Keratinocyte (primary cell): ENCODE measurements at regions not wholly inside any gene's neighbourhood (a gene's known extent, or its start where the extent isn't known, plus 50 kb on each side); places are given as distances from the start of the nearest gene placed in this dataset.

Experiments used
- DNase-seq: peaks from one replicate; pipeline ENCODE4 v3.0.0-alpha.2; 2011; ENCODE audit warnings: low read depth, missing footprints, low spot score
- FAIRE-seq: peaks from 2 replicates; lab custom pipeline; 2011; peaks lifted over from hg19 to GRCh38; lab: Jason Lieb, UNC
- H2AFZ ChIP-seq: 2 replicates; pipeline ENCODE4 v1.6.0; 2012; ENCODE audit warnings: low read length, control low read depth, inconsistent platforms; ENCODE audit not compliant: control insufficient read depth
- H3K27ac ChIP-seq: 2 replicates; pipeline ENCODE4 v1.5.1; 2011; ENCODE audit warnings: low read length; ENCODE audit not compliant: control insufficient read depth, insufficient read depth
- H3K27me3 ChIP-seq: 3 replicates; pipeline ENCODE4 v1.6.0; 2011; ENCODE audit warnings: low read length; ENCODE audit not compliant: control insufficient read depth, insufficient read depth; ENCODE audit errors: extremely low read depth
- H3K36me3 ChIP-seq, 2 experiments: 2 replicates in 1 of 2; 3 replicates in 1 of 2; pipeline ENCODE4 v1.5.1; 2011; ENCODE audit warnings: low read length in 2 of 2, mild to moderate bottlenecking in 1 of 2; ENCODE audit not compliant: control insufficient read depth in 2 of 2, insufficient read depth in 2 of 2; ENCODE audit errors: extremely low read depth in 1 of 2
- H3K4me1 ChIP-seq: 3 replicates; pipeline ENCODE4 v1.5.1; 2011; ENCODE audit warnings: low read length; ENCODE audit not compliant: control insufficient read depth, insufficient read depth; ENCODE audit errors: extremely low read depth
- H3K4me2 ChIP-seq: 3 replicates; pipeline ENCODE4 v1.6.0; 2011; ENCODE audit warnings: low read depth, low read length; ENCODE audit not compliant: control insufficient read depth, insufficient read depth; ENCODE audit errors: extremely low read depth
- H3K4me3 ChIP-seq, 3 experiments: fragments of 200-600 bp in 1 of 3; sonication (generic) in 1 of 3; 2 replicates in 2 of 3; 3 replicates in 1 of 3; pipeline ENCODE4 v1.5.1; 2011 to 2016; ENCODE audit warnings: low read length in 3 of 3, mild to moderate bottlenecking in 3 of 3, control low read depth in 2 of 3, inconsistent platforms in 1 of 3, low read depth in 1 of 3, mixed read lengths in 1 of 3, mixed run types in 1 of 3, moderate library complexity in 1 of 3; ENCODE audit not compliant: control insufficient read depth in 2 of 3, insufficient read depth in 2 of 3; ENCODE audit errors: extremely low read depth in 1 of 3
- H3K79me2 ChIP-seq: 2 replicates; pipeline ENCODE4 v1.6.0; 2012; ENCODE audit warnings: low read length; ENCODE audit not compliant: control insufficient read depth, insufficient read depth
- H3K9ac ChIP-seq: 3 replicates; pipeline ENCODE4 v1.6.0; 2011; ENCODE audit warnings: low read length; ENCODE audit not compliant: control insufficient read depth, insufficient read depth; ENCODE audit errors: extremely low read depth
- H3K9me1 ChIP-seq: 3 replicates; pipeline ENCODE4 v1.6.0; 2011; ENCODE audit warnings: low read length; ENCODE audit not compliant: control insufficient read depth, insufficient read depth; ENCODE audit errors: extremely low read depth
- H3K9me3 ChIP-seq: 2 replicates; pipeline ENCODE4 v1.5.1; 2012; ENCODE audit warnings: low read depth, low read length; ENCODE audit not compliant: control insufficient read depth
- H4K20me1 ChIP-seq: 3 replicates; pipeline ENCODE4 v1.6.0; 2011; ENCODE audit warnings: low read length; ENCODE audit not compliant: control insufficient read depth, insufficient read depth; ENCODE audit errors: extremely low read depth
- EZH2 ChIP-seq: IDR thresholded peaks from one replicate; pipeline ENCODE4 v1.6.1; 2012; ENCODE audit warnings: inconsistent platforms, mild to moderate bottlenecking, low read length, moderate library complexity
- dilution Hi-C: fragments of 300-500 bp; cut with MboI; formaldehyde crosslinking; loops from one replicate; pipeline ENCODE4 v1.7.0; 2020; ENCODE audit warnings: low sequenced_read_pairs; ENCODE audit not compliant: extremely low pct_ligation_motif_present
- TF ChIP-seq, protein P1 (sequence below), 3 experiments: IDR thresholded peaks in 1 of 3; conservative IDR thresholded peaks in 1 of 3; optimal IDR thresholded peaks in 1 of 3; 2 replicates in 2 of 3; 3 replicates in 1 of 3; pipeline versions ENCODE3 to v1.5.1; 2011; ENCODE audit warnings: low read length in 3 of 3, mild to moderate bottlenecking in 3 of 3, moderate library complexity in 2 of 3, control low read depth in 1 of 3, inconsistent platforms in 1 of 3; ENCODE audit not compliant: insufficient read depth in 2 of 3; ENCODE audit errors: extremely low read depth in 1 of 3

DNA sequence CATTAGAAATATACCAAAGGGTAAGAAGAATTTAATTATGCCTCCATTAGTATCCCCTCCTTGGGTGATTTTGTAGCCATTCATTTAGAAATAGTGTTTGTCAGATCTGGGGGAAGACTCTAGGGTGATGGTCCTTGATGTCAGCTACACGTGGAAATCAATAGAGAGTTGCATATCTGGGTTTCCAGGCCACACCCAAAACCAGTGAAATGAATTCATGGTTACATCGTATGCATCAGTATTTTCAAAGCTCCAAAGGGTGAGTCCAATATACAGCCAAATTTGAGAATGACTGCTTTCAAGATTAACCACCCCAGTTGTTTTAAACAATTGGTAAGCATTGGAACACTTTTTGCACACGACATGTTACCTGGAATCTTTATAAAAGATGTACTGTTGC lies 173.4 kb upstream of the SGCD start:
- dilution Hi-C loops: no loop called here
- no peaks in the 10 kb centered on the region for H3K4me1 ChIP-seq
- H3K27ac ChIP-seq: no peak overlapping the region
- H3K9me1 ChIP-seq: no peaks in the 10 kb centered on the region
- no peak overlapping the region for H3K4me3 ChIP-seq
- H4K20me1 ChIP-seq: no peaks in the 10 kb centered on the region
- no peak overlapping the region for H3K9ac ChIP-seq
- DNase-seq: no peak
- H3K9me3 ChIP-seq: no peaks in the 10 kb centered on the region
- H3K27me3 ChIP-seq: no peaks in the 10 kb centered on the region
- FAIRE-seq: no peak
- H3K36me3 ChIP-seq: no peaks in the 10 kb centered on the region
- H2AFZ ChIP-seq: no peak overlapping the region
- TF ChIP-seq, protein P1, sequence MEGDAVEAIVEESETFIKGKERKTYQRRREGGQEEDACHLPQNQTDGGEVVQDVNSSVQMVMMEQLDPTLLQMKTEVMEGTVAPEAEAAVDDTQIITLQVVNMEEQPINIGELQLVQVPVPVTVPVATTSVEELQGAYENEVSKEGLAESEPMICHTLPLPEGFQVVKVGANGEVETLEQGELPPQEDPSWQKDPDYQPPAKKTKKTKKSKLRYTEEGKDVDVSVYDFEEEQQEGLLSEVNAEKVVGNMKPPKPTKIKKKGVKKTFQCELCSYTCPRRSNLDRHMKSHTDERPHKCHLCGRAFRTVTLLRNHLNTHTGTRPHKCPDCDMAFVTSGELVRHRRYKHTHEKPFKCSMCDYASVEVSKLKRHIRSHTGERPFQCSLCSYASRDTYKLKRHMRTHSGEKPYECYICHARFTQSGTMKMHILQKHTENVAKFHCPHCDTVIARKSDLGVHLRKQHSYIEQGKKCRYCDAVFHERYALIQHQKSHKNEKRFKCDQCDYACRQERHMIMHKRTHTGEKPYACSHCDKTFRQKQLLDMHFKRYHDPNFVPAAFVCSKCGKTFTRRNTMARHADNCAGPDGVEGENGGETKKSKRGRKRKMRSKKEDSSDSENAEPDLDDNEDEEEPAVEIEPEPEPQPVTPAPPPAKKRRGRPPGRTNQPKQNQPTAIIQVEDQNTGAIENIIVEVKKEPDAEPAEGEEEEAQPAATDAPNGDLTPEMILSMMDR (optimal IDR thresholded peaks at IDR 0.05 in 1 of 3, IDR thresholded peaks at IDR 0.05 in 1 of 3, conservative IDR thresholded peaks at IDR 0.05 in 1 of 3; ENCODE audit: extremely low read depth in 1 of 3, insufficient read depth in 2 of 3, low read length in 3 of 3): no peak
- TF ChIP-seq EZH2: no peak
- no peaks in the 10 kb centered on the region for H3K79me2 ChIP-seq
- no peak overlapping the region for H3K4me2 ChIP-seq

DNA sequence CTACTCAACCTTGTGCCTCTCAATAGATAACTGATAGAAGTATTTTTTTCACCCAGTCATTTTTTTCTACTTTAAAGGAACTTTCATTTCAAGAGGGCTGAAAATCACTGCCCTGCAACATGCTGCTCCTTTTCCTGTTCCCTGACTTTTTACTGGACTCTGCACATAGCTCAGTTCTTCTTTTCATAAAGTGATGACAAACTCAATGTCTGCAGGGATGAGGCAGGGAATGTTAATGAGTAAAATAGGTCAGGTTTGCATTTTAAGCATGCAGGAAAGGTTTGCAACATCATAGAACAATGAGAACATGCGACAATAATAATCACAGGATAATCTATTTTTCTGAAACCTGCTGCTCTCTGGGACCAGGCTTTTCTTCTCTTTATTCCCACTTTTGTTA lies 172.2 kb upstream of the SGCD start:
- no peaks in the 10 kb centered on the region for H3K4me1 ChIP-seq
- no peak overlapping the region for H2AFZ ChIP-seq
- H3K9me3 ChIP-seq: no peaks in the 10 kb centered on the region
- no peak overlapping the region for H3K9ac ChIP-seq
- no peak overlapping the region for H3K4me3 ChIP-seq
- H4K20me1 ChIP-seq: no peaks in the 10 kb centered on the region
- no peaks in the 10 kb centered on the region for H3K36me3 ChIP-seq
- H3K27me3 ChIP-seq: no peaks in the 10 kb centered on the region
- H3K79me2 ChIP-seq: no peaks in the 10 kb centered on the region
- H3K4me2 ChIP-seq: no peak overlapping the region
- no peak for FAIRE-seq
- H3K9me1 ChIP-seq: no peaks in the 10 kb centered on the region
- dilution Hi-C loops: no loop called here
- no peak for DNase-seq
- H3K27ac ChIP-seq: no peak overlapping the region
- no peak for TF ChIP-seq EZH2
- TF ChIP-seq, protein P1 (optimal IDR thresholded peaks at IDR 0.05 in 1 of 3, IDR thresholded peaks at IDR 0.05 in 1 of 3, conservative IDR thresholded peaks at IDR 0.05 in 1 of 3; ENCODE audit: extremely low read depth in 1 of 3, insufficient read depth in 2 of 3, low read length in 3 of 3): no peak
